CD8-positive, alpha-beta memory T cell (primary cell): ENCODE measurements at regions not wholly inside any gene's neighbourhood (a gene's known extent, or its start where the extent isn't known, plus 50 kb on each side); places are given as distances from the start of the nearest gene placed in this dataset.
"Not testable (repeated sequence)": the region's sequence is repeated elsewhere in the genome, so short reads cannot be mapped to it uniquely, and the experiment has no call there.

ENCODE experiments used
- CTCF ChIA-PET: fragments of 350-600 bp; sonication (Branson Sonifier 250); formaldehyde crosslinking; loops from one replicate; lab custom pipeline; 2021; ENCODE audit warnings: antibody characterized with exemption; lab: Charles Lee
- POLR2A ChIA-PET: fragments of 350-600 bp; sonication (Branson Sonifier 250); formaldehyde crosslinking; loops from one replicate; lab custom pipeline; 2021; ENCODE audit warnings: antibody characterized with exemption; lab: Charles Lee
- DNase-seq, 5 donors: peaks; one replicate each; pipeline versions ENCODE4 v3.0.0 to v3.0.0-alpha.2; 2020 to 2022; ENCODE audit warnings: mixed read lengths in 1 of 5
- H3K27ac ChIP-seq: one replicate; pipeline ENCODE4 v1.7.0; 2013; ENCODE audit warnings: low read depth, mild to moderate bottlenecking, low read length, moderate library complexity
- H3K27me3 ChIP-seq: 2 replicates; pipeline ENCODE4 v1.7.0; 2013; ENCODE audit warnings: low read length, mild to moderate bottlenecking; ENCODE audit not compliant: insufficient read depth, poor library complexity, severe bottlenecking
- H3K36me3 ChIP-seq: 2 replicates; pipeline ENCODE4 v1.7.0; 2013; ENCODE audit warnings: mild to moderate bottlenecking, low read length, moderate library complexity; ENCODE audit not compliant: insufficient read depth
- H3K4me1 ChIP-seq: 2 replicates; pipeline ENCODE4 v1.7.0; 2013; ENCODE audit warnings: mild to moderate bottlenecking, low read length, moderate library complexity; ENCODE audit not compliant: insufficient read depth
- H3K4me3 ChIP-seq: 2 replicates; pipeline ENCODE4 v1.7.0; 2013; ENCODE audit warnings: mild to moderate bottlenecking, low read length
- H3K9me3 ChIP-seq: 2 replicates; pipeline ENCODE4 v1.7.0; 2013; ENCODE audit warnings: mild to moderate bottlenecking, low read length
- H3K27ac Mint-ChIP-seq, 8 donors: one replicate each; pipeline ENCODE4 v1.8.0; 2020 to 2021; ENCODE audit warnings: mixed read lengths in 8 of 8, mild to moderate bottlenecking in 6 of 8, inconsistent platforms in 3 of 8, moderate library complexity in 3 of 8
- H3K27me3 Mint-ChIP-seq, 2 donors: one replicate each; pipeline ENCODE4 v1.8.0; 2020 to 2021; ENCODE audit warnings: mixed read lengths in 2 of 2, mild to moderate bottlenecking in 1 of 2, moderate library complexity in 1 of 2
- H3K36me3 Mint-ChIP-seq, 3 donors: one replicate each; pipeline ENCODE4 v1.8.0; 2020 to 2021; ENCODE audit warnings: mixed read lengths in 3 of 3, inconsistent platforms in 1 of 3, mild to moderate bottlenecking in 1 of 3
- H3K4me1 Mint-ChIP-seq, 3 donors: one replicate each; pipeline ENCODE4 v1.8.0; 2020 to 2021; ENCODE audit warnings: mixed read lengths in 3 of 3, inconsistent platforms in 1 of 3, mild to moderate bottlenecking in 1 of 3
- H3K4me3 Mint-ChIP-seq, 7 donors: one replicate each; pipeline ENCODE4 v1.8.0; 2020 to 2021; ENCODE audit warnings: mixed read lengths in 7 of 7, mild to moderate bottlenecking in 6 of 7, moderate library complexity in 4 of 7, inconsistent platforms in 2 of 7
- H3K9me3 Mint-ChIP-seq, 5 donors: one replicate each; pipeline ENCODE4 v1.8.0; 2020 to 2022; ENCODE audit warnings: mixed read lengths in 5 of 5, mild to moderate bottlenecking in 3 of 5, moderate library complexity in 2 of 5, inconsistent platforms in 1 of 5

DNA sequence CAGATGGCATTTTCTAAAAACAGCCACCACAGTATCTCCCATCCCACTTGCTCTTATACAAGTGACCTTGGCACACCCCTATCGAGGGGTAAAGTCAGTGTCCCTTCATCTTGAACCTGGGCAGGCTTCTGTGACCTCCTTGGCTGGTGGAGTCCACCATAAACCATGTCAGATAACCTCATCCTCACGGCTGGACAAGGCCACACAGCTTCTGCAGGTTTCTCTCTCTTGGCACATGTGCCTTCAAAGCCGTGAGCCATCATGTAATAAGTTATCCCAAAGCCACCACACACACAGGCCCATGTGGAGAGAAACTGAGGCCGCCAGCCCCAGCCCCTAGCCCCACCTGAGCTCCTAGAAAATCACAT, 105.4 kb downstream of the SNX5 start:
- peaks cover 14% of the 10 kb centered on the region for H3K4me1 ChIP-seq
- Mint-ChIP-seq H3K4me3 (no peak overlapping the region), H3K27me3 (peaks cover 2 to 36% of the 10 kb centered on the region in 2 donors), H3K27ac (no peak overlapping the region), H3K9me3 (no peaks in the 10 kb centered on the region), H3K36me3 (no peaks in the 10 kb centered on the region), H3K4me1 (peaks cover 20 to 25% (median 24%) of the 10 kb centered on the region in 3 donors)
- DNase-seq: no peak
- ChIA-PET POLR2A (no interaction called here), CTCF (interaction anchor here (0.8 kb wide), 1 partner anchor 17 kb away, joined by 4 read pairs; no protein-coding TSS in a partner anchor)
- H3K4me3 ChIP-seq: no peak overlapping the region
- no peaks in the 10 kb centered on the region for H3K9me3 ChIP-seq
- H3K27ac ChIP-seq: no peak overlapping the region
- H3K36me3 ChIP-seq: no peaks in the 10 kb centered on the region
- H3K27me3 ChIP-seq: no peaks in the 10 kb centered on the region

DNA sequence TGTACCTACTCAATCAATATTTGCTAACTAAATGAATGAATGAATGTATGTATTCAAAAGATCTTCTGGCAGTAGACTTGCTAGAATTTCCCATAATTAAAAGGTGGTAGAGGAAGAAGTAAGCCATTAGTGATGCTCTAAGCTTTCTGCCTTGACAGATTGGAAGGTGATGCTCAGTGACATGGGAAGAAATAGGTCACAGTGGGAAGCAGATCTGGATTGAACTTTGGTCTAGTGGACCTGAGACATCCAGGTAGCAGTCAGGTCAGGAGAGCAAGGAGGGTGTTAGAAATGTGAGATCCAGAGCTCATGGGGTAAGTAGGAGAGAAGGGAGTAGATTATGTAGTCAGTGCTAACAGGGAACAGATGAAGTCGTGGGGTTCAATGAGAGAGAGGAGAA, 106.4 kb downstream of the SNX5 start:
- Mint-ChIP-seq H3K36me3 (no peaks in the 10 kb centered on the region), H3K9me3 (no peaks in the 10 kb centered on the region), H3K4me3 (no peak overlapping the region), H3K27me3 (peaks cover 2 to 31% of the 10 kb centered on the region in 2 donors), H3K27ac (no peak overlapping the region), H3K4me1 (peaks cover 21 to 25% (median 24%) of the 10 kb centered on the region in 3 donors)
- Histone ChIP-seq H3K27me3 (no peaks in the 10 kb centered on the region), H3K4me3 (no peak overlapping the region), H3K4me1 (peaks cover 14% of the 10 kb centered on the region), H3K9me3 (no peaks in the 10 kb centered on the region), H3K27ac (no peak overlapping the region), H3K36me3 (no peaks in the 10 kb centered on the region)
- POLR2A ChIA-PET: no interaction called here
- DNase-seq: no peak
- CTCF ChIA-PET: no interaction called here

DNA sequence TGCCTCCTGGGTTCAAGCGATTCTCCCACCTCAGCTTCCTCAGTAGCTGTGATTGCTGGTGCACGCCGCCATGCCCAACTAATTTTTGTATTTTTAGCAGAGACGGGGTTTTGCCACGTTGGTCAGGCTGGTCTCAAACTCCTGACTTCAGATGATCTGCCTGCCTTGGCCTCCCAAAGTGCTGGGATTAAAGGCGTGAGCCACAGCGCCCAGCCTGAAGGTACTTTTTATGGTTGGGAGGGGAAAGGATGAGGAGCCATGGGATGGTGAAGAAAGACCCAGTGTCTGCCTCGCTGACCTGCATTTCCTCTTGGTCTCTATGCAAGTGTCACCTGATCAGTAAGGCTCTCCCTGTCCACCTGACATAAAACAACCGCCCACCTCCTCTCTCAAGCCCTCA, 107.0 kb downstream of the SNX5 start:
- Mint-ChIP-seq H3K4me1 (peaks cover 25 to 28% (median 28%) of the 10 kb centered on the region in 3 donors), H3K27me3 (peaks cover 2 to 30% of the 10 kb centered on the region in 2 donors)
- H3K4me3 ChIP-seq, H3K4me3 Mint-ChIP-seq, H3K27me3 ChIP-seq, DNase-seq, CTCF ChIA-PET, H3K36me3 Mint-ChIP-seq, H3K36me3 ChIP-seq, H3K27ac Mint-ChIP-seq, H3K9me3 Mint-ChIP-seq, H3K9me3 ChIP-seq, H3K27ac ChIP-seq, POLR2A ChIA-PET: not testable (repeated sequence)
- peaks cover 14% of the 10 kb centered on the region for H3K4me1 ChIP-seq

DNA sequence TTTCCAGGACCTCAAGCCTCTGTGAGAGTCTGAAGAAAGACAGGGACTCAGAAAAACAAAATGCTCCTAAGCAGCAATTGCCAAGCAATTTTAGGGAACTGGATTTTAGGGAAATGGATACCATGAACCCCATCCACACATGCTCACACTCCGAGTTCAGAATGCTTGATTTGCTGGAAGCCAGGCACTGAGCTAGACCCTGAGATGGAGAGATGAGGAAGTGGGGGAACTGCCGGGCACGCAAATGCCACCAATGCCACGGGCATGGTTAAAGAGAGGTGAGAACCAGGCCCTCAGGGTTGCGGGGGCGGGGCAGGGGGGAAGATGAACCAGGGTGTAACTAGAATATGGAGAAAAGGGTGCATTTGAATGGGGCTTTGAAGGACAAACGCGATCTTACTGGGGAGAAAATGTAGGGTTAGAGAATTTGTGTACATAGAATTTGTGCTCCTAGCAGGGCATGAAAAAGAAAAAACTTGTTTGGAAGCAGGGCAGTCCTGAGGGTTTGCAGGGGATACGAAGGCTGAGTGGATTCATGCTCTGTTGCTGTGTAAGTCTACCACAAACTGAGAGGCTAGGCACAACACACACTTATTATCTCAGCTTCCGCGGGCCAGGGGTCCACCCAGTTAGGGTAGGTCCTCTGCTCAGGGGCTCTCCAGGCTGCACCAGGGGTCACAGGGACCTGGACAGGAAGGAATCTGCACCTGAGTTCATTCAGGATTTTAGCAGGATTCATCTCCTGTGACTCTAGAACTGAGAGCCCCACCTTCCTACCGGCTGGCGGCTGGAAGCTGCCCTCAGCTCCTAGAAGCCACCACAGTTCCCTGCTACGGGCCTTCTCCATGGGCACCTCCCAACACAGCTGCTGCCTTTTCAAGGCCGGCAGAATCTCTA, 108.0 kb downstream of the SNX5 start:
- Histone ChIP-seq H3K9me3 (no peaks in the 10 kb centered on the region), H3K36me3 (no peaks in the 10 kb centered on the region), H3K27me3 (no peaks in the 10 kb centered on the region), H3K27ac (no peak overlapping the region), H3K4me1 (peaks cover 14% of the 10 kb centered on the region), H3K4me3 (no peak overlapping the region)
- Mint-ChIP-seq H3K9me3 (no peaks in the 10 kb centered on the region), H3K36me3 (no peaks in the 10 kb centered on the region), H3K27ac (peak overlapping the region in 1 of 8 donors; percentile 44), H3K27me3 (peaks cover 2 to 25% of the 10 kb centered on the region in 2 donors), H3K4me1 (peaks cover 31 to 36% (median 34%) of the 10 kb centered on the region in 3 donors), H3K4me3 (peak overlapping the region in 5 of 7 donors; percentile 11 to 67 (median 44))
- POLR2A ChIA-PET: no interaction called here
- no peak for DNase-seq
- CTCF ChIA-PET: interaction anchor here (1.7 kb wide), 1 partner anchor 178 kb away, joined by 5 read pairs; no protein-coding TSS in a partner anchor

DNA sequence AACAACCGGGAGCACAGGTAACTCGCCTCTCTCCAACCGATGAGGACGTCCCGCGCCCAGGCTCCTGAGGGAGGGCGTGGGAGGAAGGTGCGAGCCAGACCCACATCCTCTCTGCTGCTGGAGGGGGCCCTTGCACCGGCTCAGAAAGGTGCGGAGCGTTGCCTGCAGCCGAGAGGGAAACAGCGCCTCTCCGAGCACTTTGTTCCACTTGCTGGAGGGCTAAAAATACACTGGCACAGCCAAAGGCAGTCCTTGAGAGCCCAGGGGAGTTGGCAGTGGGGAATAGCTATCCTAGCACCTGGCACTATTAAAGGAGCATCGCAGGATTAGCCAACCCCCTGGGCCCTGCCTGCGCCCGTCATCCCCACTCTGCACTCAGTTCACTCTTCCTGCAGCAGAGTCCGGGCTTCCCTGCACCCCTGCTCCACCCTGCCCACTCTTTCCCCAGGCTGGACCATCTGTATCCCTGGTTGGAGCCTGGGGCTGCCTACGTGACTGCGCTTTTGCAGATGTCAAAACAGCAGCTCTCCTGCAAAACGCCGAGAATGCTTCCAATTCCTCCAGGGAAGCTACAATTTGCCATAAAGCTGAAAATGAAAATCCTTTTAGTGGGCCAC, 108.9 kb downstream of the SNX5 start:
- Mint-ChIP-seq H3K27ac (peak overlapping the region in 6 of 8 donors; percentile 17 to 84 (median 56)), H3K36me3 (no peaks in the 10 kb centered on the region), H3K27me3 (peaks cover 2 to 24% of the 10 kb centered on the region in 2 donors), H3K4me1 (peaks cover 31 to 36% (median 34%) of the 10 kb centered on the region in 3 donors), H3K4me3 (peak overlapping the region in 6 of 7 donors; percentile 43 to 82 (median 62)), H3K9me3 (no peaks in the 10 kb centered on the region)
- no peak overlapping the region for H3K27ac ChIP-seq
- H3K4me3 ChIP-seq: peak overlapping the region; percentile 8
- H3K4me1 ChIP-seq: peaks cover 14% of the 10 kb centered on the region
- ChIA-PET POLR2A (no interaction called here), CTCF (interaction anchor here (1.7 kb wide), 1 partner anchor 177 kb away, joined by 5 read pairs; no protein-coding TSS in a partner anchor)
- H3K27me3 ChIP-seq: no peaks in the 10 kb centered on the region
- H3K9me3 ChIP-seq: no peaks in the 10 kb centered on the region
- H3K36me3 ChIP-seq: no peaks in the 10 kb centered on the region
- peak in 2 of 5 donors; percentile 32 to 40 for DNase-seq

DNA sequence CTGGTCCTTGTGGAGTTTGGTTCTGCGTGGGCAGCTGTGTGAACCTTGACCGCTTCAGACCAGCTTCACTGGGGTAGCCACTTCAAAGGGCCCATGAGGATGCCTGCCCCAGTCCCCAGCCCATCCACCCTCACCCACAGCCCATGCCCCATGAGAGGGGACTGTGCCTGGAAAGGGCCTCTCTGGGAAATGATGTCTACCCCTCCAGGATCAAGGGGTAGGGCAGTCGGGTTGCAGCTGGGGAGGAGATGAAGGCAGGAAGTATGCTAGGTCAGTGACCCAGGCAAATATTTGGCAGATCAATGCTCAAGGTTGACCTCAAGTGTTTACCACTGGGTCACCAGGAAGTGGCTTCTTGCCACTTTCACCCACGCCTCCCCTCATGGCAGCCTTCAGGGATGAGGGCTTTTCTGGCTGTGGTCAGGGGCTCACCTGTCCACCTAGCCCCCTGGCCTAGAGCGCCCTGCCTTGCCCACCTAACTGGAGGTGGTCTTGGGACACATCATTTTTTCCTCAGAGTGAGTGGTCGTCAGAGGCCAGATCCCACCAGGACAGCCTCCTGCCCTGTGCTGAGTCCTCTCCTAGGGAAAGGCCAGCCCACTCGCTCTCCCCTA, 109.5 kb downstream of the SNX5 start:
- ChIA-PET POLR2A (no interaction called here), CTCF (interaction anchor here (1.2 to 1.8 kb wide), 2 partner anchors 13 to 39 kb away, joined by 4 to 5 read pairs; no protein-coding TSS in a partner anchor)
- H3K4me3 ChIP-seq: peak overlapping the region; percentile 8
- Mint-ChIP-seq H3K9me3 (no peaks in the 10 kb centered on the region), H3K27me3 (peaks cover 2 to 21% of the 10 kb centered on the region in 2 donors), H3K4me3 (peak overlapping the region in 6 of 7 donors; percentile 43 to 82 (median 62)), H3K36me3 (no peaks in the 10 kb centered on the region), H3K27ac (peak overlapping the region in 6 of 8 donors; percentile 17 to 84 (median 56)), H3K4me1 (peaks cover 31 to 36% (median 34%) of the 10 kb centered on the region in 3 donors)
- no peaks in the 10 kb centered on the region for H3K36me3 ChIP-seq
- H3K27me3 ChIP-seq: peaks cover under 1% of the 10 kb centered on the region
- H3K27ac ChIP-seq: no peak overlapping the region
- peaks cover 14% of the 10 kb centered on the region for H3K4me1 ChIP-seq
- no peak for DNase-seq
- no peaks in the 10 kb centered on the region for H3K9me3 ChIP-seq

DNA sequence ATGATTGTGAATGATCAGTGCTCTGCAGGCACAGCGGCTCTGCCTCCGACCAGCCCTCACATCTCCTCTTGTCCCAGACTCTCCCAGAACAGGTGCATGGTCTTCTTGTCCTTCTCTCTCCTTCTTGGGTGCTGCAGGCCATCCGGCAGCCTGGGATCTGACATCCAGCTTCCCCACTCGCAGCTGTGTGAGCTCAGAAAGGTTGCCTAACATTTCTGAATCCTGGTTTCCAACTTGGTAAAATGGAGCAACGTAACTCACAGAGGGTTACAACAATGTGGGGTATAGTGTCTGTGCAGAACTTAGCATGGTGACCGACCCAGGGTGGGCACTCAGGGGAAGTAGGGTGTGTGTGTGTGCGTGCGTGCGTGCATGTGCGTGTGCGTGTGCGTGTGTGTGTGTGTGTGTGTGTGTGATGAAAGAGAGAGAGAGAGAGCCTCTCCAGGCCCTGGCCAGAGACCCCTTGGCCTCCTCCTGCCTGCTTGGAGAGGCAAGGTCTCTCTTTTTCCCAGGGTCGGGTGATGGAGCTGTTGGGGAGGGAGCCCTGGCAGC, 110.1 kb downstream of the SNX5 start:
- no peak overlapping the region for H3K4me3 ChIP-seq
- no peak overlapping the region for H3K27ac ChIP-seq
- Mint-ChIP-seq H3K27ac (peak overlapping the region in 4 of 8 donors; percentile 41 to 71 (median 51)), H3K27me3 (peaks cover 2 to 21% of the 10 kb centered on the region in 2 donors), H3K9me3 (no peaks in the 10 kb centered on the region), H3K4me3 (peak overlapping the region in 3 of 7 donors; percentile 9 to 55 (median 42)), H3K36me3 (no peaks in the 10 kb centered on the region), H3K4me1 (peaks cover 31 to 36% (median 34%) of the 10 kb centered on the region in 3 donors)
- POLR2A ChIA-PET: no interaction called here
- peaks cover 14% of the 10 kb centered on the region for H3K4me1 ChIP-seq
- H3K36me3 ChIP-seq: no peaks in the 10 kb centered on the region
- no peaks in the 10 kb centered on the region for H3K9me3 ChIP-seq
- H3K27me3 ChIP-seq: peaks cover 3% of the 10 kb centered on the region
- no peak for DNase-seq
- CTCF ChIA-PET: interaction anchor here (1.2 to 1.8 kb wide), 2 partner anchors 13 to 40 kb away, joined by 4 to 5 read pairs; no protein-coding TSS in a partner anchor
